Esophagus muscularis mucosa (tissue), 4 donors: ENCODE measurements at regions not wholly inside any gene's neighbourhood (a gene's known extent, or its start where the extent isn't known, plus 50 kb on each side); places are given as distances from the start of the nearest gene placed in this dataset.
"Not testable (repeated sequence)": the region's sequence is repeated elsewhere in the genome, so short reads cannot be mapped to it uniquely, and the experiment has no call there.

ENCODE experiments used
- DNase-seq: peaks from one replicate; pipeline ENCODE4 v3.0.0-alpha.2; 2017; ENCODE audit errors: extremely low spot score
- H3K27ac ChIP-seq, 4 donors: fragments of 200-600 bp; sonication (generic); replicated peaks in 1 of 4; 1 replicate in 3 of 4; 2 replicates in 1 of 4; pipeline ENCODE4 v1.5.1; 2016 to 2019; ENCODE audit warnings: mild to moderate bottlenecking in 1 of 4
- H3K27me3 ChIP-seq, 4 donors: fragments of 200-600 bp; sonication (generic); one replicate each; pipeline versions ENCODE4 v1.5.1 to v1.6.0; 2016 to 2019
- H3K36me3 ChIP-seq, 4 donors: fragments of 200-600 bp; sonication (generic); one replicate each; pipeline ENCODE4 v1.5.1; 2016 to 2019
- H3K4me1 ChIP-seq, 4 donors: fragments of 200-600 bp; sonication (generic); one replicate each; pipeline ENCODE4 v1.5.1; 2016 to 2019
- H3K4me3 ChIP-seq, 4 donors: fragments of 200-600 bp; sonication (generic); 1 replicate in 2 of 4; 2 replicates in 2 of 4; pipeline ENCODE4 v1.5.1; 2016 to 2019; ENCODE audit warnings: mild to moderate bottlenecking in 4 of 4, moderate library complexity in 1 of 4
- H3K9me3 ChIP-seq, 4 donors: fragments of 200-600 bp; sonication (generic); 1 replicate in 3 of 4; 2 replicates in 1 of 4; pipeline ENCODE4 v1.5.1; 2016 to 2019
- EP300 ChIP-seq: sonication (generic); formaldehyde crosslinking; IDR thresholded peaks from one replicate; pipeline ENCODE4 v1.6.1; 2017; ENCODE audit warnings: antibody characterized with exemption
- POLR2A ChIP-seq: fragments of 450-650 bp; IDR thresholded peaks from one replicate; pipeline ENCODE4 v1.6.1; 2017; ENCODE audit warnings: antibody characterized with exemption, moderate library complexity, mild to moderate bottlenecking, low read depth
- POLR2AphosphoS5 ChIP-seq, 2 donors: sonication (generic); formaldehyde crosslinking; IDR thresholded peaks; one replicate each; pipeline ENCODE4 v1.6.1; 2017; ENCODE audit warnings: antibody characterized with exemption in 2 of 2
- WGBS: methylation state at CpG from one replicate; pipeline ENCODE4 v1.1.5; 2018; 5-methylcytosine and 5-hydroxymethylcytosine counted together
- intact Hi-C: fragments of 100-400 bp; cut with DNase I; formaldehyde crosslinking; loops from one replicate; pipeline ENCODE4 v1.15.1; 2023
- TF ChIP-seq, protein P1 (sequence below), 3 experiments: fragments of 200-600 bp in 2 of 3; fragments of 450-650 bp in 1 of 3; sonication (generic) in 2 of 3; IDR thresholded peaks; one replicate each; pipeline ENCODE4 v1.5.1; 2017 to 2019; ENCODE audit warnings: antibody characterized with exemption in 3 of 3, mild to moderate bottlenecking in 2 of 3, moderate library complexity in 1 of 3

DNA sequence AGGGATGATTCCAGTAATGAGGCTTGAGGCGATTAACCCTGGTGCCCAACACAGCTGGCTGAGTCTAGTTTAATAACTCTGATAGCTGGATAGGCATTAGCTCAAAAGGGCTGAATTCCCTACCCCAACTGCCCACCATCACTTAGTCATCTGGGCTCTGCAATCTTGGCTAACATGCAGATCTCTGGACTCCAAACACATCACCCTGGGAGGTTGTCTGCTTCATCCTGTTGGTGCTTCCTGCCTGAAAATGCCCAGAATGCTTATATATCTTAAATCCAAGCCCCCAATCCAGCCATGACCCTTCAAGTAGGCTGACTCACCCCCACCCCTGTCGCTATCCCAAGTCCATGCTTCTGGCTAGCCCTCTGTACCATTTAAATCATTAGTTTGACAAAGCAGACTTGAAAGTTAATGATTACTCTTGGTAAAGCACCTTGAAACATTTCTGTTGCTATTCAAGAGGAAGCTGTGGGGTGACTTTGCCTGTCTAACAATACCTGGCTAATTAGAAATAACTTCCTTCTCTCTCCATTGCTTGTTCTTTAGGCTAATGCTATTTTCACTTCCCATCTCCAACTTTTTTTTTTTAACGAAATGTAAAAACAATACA, 107.0 kb upstream of the RORA start:
- Histone ChIP-seq H3K4me3 (no peak overlapping the region), H3K36me3 (no peaks in the 10 kb centered on the region), H3K27ac (no peak overlapping the region), H3K4me1 (no peaks in the 10 kb centered on the region), H3K27me3 (no peaks in the 10 kb centered on the region), H3K9me3 (peaks cover 0 to 21% (median 3%) of the 10 kb centered on the region in 4 donors)
- no peak for TF ChIP-seq EP300
- TF ChIP-seq, protein P1, sequence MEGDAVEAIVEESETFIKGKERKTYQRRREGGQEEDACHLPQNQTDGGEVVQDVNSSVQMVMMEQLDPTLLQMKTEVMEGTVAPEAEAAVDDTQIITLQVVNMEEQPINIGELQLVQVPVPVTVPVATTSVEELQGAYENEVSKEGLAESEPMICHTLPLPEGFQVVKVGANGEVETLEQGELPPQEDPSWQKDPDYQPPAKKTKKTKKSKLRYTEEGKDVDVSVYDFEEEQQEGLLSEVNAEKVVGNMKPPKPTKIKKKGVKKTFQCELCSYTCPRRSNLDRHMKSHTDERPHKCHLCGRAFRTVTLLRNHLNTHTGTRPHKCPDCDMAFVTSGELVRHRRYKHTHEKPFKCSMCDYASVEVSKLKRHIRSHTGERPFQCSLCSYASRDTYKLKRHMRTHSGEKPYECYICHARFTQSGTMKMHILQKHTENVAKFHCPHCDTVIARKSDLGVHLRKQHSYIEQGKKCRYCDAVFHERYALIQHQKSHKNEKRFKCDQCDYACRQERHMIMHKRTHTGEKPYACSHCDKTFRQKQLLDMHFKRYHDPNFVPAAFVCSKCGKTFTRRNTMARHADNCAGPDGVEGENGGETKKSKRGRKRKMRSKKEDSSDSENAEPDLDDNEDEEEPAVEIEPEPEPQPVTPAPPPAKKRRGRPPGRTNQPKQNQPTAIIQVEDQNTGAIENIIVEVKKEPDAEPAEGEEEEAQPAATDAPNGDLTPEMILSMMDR (IDR thresholded peaks at IDR 0.05): no peak
- TF ChIP-seq POLR2AphosphoS5 (IDR thresholded peaks at IDR 0.05): no peak
- no peak for TF ChIP-seq POLR2A
- DNase-seq: no peak
- WGBS: 92% methylated on average over 2 of the region's 3 CpGs
- intact Hi-C loops: no loop called here

DNA sequence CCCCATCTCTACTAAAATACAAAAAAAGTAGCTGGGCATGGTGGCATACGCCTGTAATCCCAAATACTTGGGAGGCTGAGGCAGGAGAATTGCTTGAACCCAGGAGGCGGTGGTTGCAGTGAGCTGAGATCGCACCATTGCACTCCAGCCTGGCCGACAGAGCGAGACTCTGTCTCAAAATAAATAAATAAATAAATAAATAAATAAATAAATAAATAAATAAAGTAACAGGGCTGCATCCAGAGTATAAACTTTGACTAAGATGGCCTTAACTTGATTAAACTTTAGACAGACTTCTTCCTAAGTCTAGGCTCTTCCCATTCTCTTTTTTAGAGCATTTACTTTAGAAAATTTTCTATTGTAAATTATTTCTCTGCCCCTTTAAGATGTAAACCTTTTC, 105.6 kb upstream of the RORA start:
- H3K9me3 ChIP-seq: peaks cover 0 to 21% (median 3%) of the 10 kb centered on the region in 4 donors

DNA sequence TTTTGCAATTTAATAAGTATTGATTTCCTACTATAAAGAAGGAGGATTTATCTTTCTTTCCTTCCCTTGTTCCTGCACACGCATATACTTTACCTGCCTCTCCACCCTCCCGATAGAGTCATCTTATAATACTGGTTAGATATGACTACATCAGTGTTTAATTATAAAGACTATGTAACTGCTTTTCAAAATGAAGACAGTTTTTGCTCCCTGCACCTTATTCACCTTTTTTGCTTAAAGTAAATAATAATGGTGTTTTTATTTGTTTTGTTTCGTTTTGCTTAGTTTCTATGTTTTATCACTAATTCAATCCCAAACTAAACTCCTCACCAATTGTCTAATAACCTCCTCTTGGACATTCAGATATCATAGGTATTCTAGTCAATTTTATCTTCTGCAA, 101.9 kb upstream of the RORA start:
- intact Hi-C loops: no loop called here
- H3K4me3 ChIP-seq: no peak overlapping the region
- H3K9me3 ChIP-seq: peaks cover 0 to 18% (median 3%) of the 10 kb centered on the region in 4 donors
- no peak overlapping the region for H3K27ac ChIP-seq
- no peaks in the 10 kb centered on the region for H3K4me1 ChIP-seq
- H3K36me3 ChIP-seq: no peaks in the 10 kb centered on the region
- no peaks in the 10 kb centered on the region for H3K27me3 ChIP-seq
- 87% methylated on average over 3 of the region's 3 CpGs for WGBS
- TF ChIP-seq, protein P1 (IDR thresholded peaks at IDR 0.05): no peak
- TF ChIP-seq POLR2A (no peak), EP300 (no peak), POLR2AphosphoS5 (IDR thresholded peaks at IDR 0.05) (no peak)
- no peak for DNase-seq

More for the DNA sequence above, 105.6 kb upstream of the RORA start:
- H3K27me3 ChIP-seq, H3K4me3 ChIP-seq, H3K4me1 ChIP-seq, intact Hi-C loops, DNase-seq, H3K27ac ChIP-seq, H3K36me3 ChIP-seq: not testable (repeated sequence)
- 86% methylated on average over 5 of the region's 5 CpGs for WGBS

DNA sequence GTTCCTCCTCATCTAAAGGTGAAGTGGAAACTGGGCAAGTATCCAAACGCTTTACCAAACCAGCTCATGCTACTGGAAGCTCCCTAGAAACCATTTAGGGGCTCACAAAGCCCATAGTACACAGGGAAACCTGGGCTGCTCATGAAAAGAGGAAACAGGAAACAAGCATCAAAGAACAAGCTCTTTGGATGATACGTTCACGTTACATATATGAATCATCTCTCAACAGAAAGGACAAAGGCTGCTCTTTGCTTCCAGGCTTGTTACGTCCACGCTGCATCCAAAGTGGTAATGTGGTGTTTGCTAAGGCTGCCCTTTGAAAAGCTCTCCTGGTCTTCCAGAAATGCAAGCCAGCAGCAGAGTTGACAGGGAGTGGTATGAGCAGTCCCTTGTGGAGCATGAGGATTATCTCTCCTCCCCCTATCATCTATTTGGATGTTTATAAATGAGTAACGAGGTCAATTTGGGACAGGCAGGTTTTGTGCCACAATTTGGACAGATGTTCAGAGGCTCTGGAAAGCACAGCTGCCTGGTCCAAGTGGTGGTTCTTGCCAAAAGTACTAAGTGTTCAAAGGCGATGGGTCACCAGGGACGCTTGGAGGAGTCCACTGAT, 98.0 kb upstream of the RORA start:
- DNase-seq: no peak
- Histone ChIP-seq H3K4me3 (no peak overlapping the region), H3K36me3 (no peaks in the 10 kb centered on the region), H3K9me3 (no peaks in the 10 kb centered on the region), H3K4me1 (no peaks in the 10 kb centered on the region), H3K27me3 (no peaks in the 10 kb centered on the region), H3K27ac (no peak overlapping the region)
- 61% methylated on average over 8 of the region's 8 CpGs for WGBS
- no peak for TF ChIP-seq POLR2A
- TF ChIP-seq, protein P1 (IDR thresholded peaks at IDR 0.05): no peak
- no peak for TF ChIP-seq POLR2AphosphoS5 (IDR thresholded peaks at IDR 0.05)
- no peak for TF ChIP-seq EP300
- intact Hi-C loops: no loop called here

DNA sequence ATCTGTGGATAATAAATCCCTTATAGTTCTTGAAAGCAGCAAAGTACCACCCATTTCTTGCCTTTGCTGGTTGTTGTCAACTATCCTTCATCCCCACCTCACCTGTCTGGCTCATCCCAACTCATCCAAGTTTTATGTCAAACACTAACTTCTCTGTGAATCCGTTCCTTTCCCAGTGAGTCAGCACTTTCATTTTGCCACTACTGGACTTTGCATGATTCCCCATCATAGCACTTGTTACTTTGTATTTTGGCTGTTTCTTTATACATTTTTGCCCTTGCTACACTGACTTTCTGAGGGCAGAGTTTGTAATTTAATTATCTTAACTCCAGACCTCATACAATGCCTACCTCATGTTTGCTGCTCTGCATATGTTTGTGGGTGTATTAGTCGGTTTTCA, 90.8 kb upstream of the RORA start:
- TF ChIP-seq POLR2AphosphoS5 (IDR thresholded peaks at IDR 0.05): no peak
- TF ChIP-seq EP300: no peak
- TF ChIP-seq POLR2A: no peak
- TF ChIP-seq, protein P1 (IDR thresholded peaks at IDR 0.05): no peak
- peak; percentile 21 for DNase-seq
- intact Hi-C loops: no loop called here
- Histone ChIP-seq H3K4me1 (no peaks in the 10 kb centered on the region), H3K4me3 (no peak overlapping the region), H3K9me3 (no peaks in the 10 kb centered on the region), H3K27me3 (no peaks in the 10 kb centered on the region), H3K36me3 (no peaks in the 10 kb centered on the region), H3K27ac (no peak overlapping the region)
- 82% methylated on average over 2 of the region's 2 CpGs for WGBS
